OCI-LY3 (cell line): ENCODE measurements at regions not wholly inside any gene's neighbourhood (a gene's known extent, or its start where the extent isn't known, plus 50 kb on each side); places are given as distances from the start of the nearest gene placed in this dataset.

ENCODE experiments used
- CTCF ChIP-seq: fragments of 200-600, 300-600 bp; sonication (generic); IDR thresholded peaks from 2 replicates; pipeline ENCODE4 v1.5.1; 2014; ENCODE audit warnings: antibody characterized with exemption, low read length, low read depth
- EZH2phosphoT487 ChIP-seq: fragments of 200-600 bp; shearing (Covaris generic); IDR thresholded peaks from 2 replicates; pipeline ENCODE4 v1.6.1; 2018; ENCODE audit warnings: antibody characterized with exemption, mixed run types, low read depth

GRCh38 chr5:13249854-13250253 lies 694.6 kb downstream of the DNAH5 start:
- TF ChIP-seq CTCF (no peak), EZH2phosphoT487 (no peak)
